GM21529 (cell line): ENCODE measurements at regions not wholly inside any gene's neighbourhood (a gene's known extent, or its start where the extent isn't known, plus 50 kb on each side); places are given as distances from the start of the nearest gene placed in this dataset.

Experiments used
- ATAC-seq: cut with Tn5 transposase; IDR thresholded peaks from one replicate; pipeline ENCODE4 v1.9.1; 2021; ENCODE audit not compliant: unreplicated experiment

DNA sequence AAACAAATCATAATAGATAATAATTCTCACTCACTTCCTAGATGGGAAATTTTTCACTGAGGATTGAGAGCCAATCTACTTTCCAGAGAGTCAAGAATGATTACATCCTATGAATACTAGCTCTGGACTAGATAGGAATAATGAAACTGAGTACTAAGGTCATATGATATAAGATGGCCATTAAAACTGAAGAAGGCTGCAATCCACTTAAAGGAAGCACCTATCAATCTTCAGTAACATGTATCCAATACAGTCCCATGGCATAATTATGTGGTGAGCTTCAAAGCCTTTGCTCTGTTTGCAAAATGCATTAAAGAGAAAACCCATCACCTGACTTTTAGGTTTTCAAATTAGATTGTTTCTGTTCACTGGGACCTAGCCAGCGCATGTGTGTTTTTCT lies 398.0 kb upstream of the MEIS1 start:
- ATAC-seq: no peak

DNA sequence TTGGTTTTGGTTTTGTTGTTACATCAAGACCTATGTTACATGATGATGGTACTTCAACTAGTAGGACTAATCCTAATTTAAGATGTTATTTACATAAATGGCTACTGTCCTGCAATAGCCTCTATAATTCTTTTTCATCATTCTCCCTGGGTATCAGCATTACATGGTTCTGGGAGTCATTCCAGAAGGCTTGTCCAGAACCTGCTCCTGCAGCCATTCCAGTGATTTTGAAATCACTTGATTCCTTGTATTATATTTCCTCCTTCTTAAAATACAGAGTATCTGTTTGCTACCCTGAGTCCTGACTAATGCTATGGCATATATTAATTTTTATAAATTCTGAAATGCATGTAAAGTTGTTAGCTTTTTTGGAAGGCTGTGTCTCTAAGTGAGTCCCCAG lies 400.5 kb upstream of the MEIS1 start:
- ATAC-seq: no peak

DNA sequence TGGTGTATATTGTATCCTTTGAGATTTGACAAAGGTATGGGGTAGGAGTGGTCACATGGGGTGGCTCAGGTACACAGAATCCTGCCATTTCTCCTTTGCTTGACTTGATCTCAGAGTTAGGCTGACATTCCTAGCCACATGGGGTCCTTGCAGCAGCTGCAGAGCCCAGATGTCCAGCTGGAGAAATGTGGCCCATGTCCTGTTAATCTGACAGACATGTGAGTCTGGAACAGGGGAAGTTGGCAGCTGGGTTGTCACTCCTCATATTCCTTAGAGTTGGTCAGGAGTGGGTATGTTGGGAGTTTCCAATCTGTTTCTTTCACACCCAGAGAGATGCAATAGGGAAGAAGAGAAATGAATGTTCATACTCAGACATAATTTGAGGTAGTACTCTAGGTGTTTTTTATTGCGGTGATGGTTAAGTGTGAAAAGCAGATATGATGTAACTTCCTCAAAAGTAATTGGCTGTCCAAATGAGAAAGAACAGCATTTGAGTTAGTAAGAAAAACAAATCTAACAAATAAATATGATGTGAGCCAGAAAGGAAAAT lies 402.6 kb upstream of the MEIS1 start:
- ATAC-seq: no peak

DNA sequence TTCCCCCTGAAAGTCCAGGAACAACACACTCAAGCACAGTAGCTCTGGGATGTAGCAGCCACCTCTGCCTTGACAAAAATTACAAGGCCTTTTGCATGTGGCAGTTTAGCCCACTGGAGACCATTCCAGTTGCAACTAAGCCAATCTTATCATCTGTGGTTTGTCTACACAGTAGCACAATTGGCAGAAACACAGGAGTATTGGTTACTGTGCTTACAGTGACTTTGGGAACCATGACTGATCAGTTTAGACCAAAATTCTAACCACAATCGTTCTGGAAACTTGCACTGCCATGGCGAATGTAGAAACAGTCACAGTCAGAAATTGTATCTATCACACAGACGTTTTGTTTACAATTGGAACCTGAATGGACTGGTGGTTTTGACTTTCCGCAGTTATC lies 403.7 kb upstream of the MEIS1 start:
- no peak for ATAC-seq

DNA sequence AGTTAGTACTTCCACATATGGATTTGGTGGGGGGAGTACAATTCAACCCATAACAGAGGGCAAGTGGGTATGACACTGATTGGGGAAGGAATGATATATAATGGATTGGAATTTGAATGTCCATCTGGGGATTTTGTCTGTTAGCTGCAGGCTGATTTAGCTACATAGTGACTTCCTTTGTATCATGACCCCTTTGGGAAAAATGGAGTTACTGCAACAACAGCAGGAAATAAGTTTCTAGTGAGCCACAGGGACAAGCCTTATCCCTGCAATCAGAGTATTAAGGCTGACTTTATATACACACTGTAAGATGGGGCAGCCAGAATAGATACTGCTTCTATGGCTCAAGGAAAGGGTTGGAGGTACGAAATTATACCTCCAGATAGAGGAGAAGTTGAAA lies 404.4 kb upstream of the MEIS1 start:
- no peak for ATAC-seq

DNA sequence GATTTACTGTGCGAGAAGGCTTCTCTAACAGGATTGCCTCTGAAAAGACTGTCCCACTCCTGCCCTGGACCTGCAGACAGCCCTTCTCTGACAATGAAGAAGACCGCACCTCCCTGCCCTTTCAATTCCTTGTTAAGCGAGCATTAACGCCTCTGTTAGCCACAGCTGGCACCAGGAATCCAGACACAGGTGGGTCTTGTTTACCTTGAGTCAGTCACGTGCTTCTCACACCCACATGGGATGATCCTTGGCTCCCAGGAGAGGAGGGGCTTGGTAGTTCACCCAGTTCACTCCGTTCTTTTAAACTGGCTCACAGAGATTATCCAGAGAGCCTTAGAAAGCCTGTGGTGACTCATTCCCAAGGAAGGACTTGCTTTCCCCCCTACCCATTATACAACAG lies 410.5 kb upstream of the MEIS1 start:
- ATAC-seq: no peak

DNA sequence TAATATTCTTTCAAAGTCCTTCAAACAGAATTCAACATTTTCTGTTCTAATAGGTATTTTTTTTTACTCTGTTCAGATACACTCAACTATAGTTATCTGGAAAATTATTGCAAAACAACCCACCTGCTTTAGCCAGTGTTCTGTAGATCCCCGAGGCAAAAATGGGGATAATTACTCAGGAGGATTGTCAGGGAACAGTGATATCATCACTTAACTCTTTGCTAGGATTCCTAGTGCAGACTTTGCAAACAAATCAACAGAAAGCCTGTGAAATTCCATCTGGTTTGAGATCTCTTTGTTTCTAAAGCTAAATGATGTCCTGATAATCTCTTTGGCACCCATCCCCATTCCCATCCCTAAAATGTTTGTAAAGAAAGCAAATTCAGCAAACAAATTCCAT lies 413.6 kb upstream of the MEIS1 start:
- no peak for ATAC-seq

DNA sequence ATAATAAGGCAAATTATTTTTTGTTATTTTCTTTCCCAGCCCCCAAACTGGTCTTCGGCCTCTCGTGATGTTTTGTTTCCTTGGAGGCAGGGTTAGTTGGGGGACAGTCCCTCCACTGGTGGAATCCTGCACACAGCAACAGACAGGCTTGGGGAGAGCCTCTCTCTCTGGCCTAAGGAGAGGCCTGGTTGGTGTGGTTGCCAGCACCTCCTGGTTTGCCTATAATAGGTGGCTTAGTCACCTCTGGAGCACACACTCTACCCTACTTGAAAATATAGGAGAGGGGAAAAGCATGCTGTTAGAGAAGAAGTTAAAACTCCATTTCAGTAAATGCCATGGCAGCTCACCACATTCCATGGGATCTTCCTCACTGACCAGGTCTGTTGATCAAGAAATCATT lies 417.2 kb upstream of the MEIS1 start:
- no peak for ATAC-seq

DNA sequence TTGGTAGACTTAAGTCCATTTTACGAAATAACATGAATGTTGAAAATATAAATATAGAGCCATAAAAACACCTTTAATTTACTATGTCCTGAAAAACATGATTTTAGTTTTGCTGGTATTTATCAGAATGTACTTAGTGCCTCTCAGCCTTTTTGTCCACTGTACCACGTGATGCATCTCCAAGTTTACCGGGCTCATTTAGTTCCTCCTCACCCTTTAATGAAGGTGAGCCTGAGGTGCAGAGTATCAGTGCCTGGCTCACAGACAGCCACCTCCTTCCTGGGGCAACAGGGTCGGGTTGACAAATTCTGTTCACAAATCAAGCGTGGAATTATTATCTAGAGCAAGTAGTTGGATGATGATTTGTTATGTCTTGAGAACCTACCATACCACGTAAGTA lies 420.5 kb upstream of the MEIS1 start:
- ATAC-seq: no peak

DNA sequence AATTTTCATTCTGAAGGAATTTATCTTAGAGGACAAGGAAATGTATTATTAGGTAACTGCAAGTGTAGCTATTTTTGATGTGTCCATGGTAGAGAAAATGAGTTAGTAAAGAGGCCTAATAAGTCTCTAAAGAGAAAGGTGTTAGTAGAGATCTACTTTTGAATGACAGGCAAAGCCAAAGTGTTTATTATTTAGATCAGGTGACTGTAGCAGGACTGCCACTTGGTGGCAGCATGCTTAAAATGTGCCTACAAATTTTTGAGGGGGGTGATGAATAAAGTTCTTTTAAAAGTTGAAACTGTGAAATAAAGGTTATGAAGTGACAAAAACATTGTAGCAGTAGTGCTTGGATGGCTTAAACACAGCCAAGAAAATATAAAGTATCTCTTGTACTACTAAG lies 421.5 kb upstream of the MEIS1 start:
- ATAC-seq: no peak

DNA sequence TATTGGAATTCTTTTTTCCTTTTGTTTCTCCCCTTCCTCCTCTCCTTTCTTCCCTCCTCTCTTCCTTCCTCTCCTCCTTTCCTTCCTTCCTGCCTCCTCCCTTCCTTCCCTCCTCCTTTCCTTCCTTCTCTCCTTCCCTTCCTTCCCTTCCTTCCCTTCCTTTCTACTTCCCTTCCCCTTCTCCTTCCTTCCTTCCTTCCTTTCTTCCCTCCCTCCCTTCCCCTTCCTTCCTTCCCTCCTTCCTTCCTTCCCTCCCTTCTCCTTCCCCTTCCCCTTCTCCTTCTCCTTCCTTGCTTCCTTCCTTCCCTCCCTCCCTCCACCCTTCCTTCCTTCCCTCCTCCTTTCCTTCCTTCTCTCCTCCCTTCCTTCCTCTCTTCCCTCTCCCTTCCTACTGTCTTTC lies 431.0 kb upstream of the MEIS1 start:
- ATAC-seq: no peak

DNA sequence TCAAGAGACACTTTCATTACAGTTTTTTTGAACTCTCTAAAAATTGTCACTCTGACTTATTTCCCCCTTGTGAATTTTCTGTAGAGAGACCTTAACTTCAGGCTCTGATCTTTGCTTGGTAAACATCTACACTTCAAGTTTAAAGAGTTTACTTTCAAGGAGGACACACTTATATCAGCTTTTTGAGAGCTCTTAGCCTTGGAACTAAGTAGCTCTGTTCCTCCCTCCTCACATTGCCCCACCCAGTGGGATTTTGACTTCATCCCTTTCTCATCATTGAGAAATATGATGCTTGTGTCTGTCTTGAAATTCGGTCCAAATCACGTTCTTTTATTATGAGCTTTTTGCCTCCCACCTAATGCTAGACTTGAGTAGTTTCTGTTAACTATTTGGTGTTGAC lies 433.4 kb upstream of the MEIS1 start:
- ATAC-seq: no peak

DNA sequence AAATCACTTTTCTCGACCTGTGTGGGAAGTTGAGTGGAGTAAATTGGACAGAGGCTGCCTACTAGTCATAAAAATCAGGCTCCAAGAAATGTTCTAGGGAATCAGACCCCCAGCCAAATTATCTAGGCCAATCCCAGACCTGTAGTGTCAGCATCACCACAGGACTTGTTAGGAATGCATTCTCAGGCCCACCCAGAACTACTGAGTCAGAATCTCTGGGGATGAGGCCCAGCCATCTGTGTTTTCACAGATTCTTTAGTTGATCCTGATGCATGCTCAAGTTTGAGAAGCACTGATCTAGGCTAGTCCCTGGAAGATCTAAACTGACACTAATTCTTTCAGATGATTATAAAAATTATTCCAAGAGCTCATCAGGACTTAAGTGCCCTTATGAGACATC lies 434.0 kb upstream of the MEIS1 start:
- ATAC-seq: no peak

DNA sequence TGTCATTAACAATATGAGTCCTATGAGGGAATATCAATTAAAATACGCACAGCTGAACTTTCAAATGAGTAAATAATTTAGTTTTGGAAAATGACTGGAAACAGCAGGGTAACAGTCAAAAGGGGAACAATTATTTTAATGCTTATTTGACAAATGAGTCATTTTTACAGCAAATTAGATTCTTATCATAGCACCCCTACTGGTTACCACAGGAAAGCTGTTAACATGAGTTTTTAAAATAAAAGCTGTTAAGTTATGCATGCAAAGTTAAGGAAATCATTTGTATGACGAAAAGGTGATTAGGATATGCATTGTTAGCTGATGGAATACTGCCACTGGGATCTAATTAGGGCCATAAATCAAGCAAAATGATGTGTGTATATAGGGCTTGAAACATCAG lies 435.1 kb upstream of the MEIS1 start:
- ATAC-seq: no peak

DNA sequence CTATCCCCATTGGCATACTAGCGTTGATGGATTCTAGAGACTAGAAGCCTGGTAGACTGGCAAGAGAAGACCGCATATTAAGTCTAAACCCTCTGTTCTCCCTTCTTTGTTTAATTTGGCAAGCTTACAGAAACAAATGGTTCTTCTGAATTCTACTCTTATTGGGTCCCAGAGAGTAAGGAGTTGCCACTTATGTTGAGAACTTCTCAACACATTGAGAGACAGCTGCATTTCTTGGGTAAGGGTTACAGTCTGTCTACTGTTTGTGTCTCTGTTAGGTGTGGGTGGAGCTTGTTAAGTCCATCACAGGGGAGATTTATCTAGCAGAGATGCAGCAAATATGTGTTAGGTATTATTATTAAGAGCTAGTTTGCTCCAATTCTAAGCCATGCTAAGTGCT lies 435.8 kb upstream of the MEIS1 start:
- no peak for ATAC-seq

DNA sequence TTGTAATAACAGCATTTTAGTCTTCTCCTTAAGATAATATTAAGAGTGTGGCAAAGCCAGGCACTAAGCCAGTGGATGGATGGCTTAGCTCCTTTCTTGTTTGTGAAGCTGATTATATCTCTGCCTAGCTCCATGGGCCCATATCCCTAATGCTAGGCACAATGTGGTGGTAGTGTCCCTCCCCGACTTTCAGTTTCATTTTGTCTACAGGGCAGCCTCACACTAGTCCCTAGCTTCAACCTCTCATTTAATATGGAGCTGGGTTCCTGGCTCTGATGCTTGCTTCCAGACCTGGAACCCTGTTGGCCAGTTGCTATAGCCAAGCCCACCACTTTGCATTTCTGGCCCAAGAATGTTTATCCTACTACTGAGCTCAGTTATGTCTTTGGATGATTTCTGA lies 437.0 kb upstream of the MEIS1 start:
- no peak for ATAC-seq

DNA sequence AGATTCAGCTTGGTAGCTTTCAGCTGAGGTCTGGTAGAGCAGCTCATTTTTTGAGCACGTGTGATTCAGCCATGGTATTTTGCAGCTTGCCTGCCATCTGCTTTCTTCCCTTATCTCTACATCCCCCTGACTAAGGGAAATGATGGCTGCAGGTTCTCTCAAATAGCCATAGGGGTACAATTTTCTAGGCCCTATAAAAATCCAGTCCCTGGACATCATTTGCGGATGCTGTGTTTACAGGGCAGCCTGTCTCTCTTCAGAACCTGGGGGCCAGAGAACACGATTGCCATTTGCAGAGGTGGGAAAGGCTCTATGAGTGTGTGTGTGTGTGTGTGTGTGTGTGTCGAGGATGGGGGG lies 442.7 kb upstream of the MEIS1 start:
- no peak for ATAC-seq

DNA sequence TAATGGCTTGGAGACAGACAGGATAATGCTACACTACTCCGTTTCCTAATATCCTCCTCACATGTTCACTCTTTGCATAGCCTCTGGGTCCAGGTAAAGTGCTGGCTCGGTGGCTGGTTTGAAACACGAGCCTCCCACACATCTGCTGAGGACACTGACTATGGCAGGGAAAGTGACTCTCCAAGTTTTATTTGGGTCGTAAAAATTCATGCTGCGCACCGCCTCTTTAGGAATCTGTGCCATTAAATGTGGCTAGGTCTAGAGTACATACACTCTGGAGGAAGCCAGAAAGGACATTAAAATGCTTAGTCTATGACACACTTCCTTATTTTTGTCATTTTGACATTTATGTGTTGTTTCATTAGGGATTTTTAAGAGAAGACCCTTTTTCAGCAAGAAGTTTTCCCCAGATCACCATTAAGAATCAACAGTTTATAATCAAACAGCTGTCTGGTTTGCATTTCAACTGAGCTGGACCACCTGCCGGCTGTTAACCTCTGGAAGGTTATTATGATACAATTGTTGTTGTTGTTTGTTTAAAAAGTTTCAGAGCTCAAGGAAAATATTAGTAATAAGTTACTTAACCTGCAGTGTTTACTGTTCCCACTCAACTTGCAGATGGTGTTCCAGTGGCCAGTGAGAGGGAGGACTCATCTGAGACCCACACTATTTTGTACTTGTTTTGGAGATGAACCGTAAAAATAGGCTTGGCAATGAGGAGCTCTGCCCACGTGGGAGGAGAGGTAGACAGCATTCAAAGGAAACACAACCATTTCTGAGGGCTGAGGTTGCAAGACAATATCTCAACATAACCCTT lies 443.3 kb upstream of the MEIS1 start:
- ATAC-seq: no peak

DNA sequence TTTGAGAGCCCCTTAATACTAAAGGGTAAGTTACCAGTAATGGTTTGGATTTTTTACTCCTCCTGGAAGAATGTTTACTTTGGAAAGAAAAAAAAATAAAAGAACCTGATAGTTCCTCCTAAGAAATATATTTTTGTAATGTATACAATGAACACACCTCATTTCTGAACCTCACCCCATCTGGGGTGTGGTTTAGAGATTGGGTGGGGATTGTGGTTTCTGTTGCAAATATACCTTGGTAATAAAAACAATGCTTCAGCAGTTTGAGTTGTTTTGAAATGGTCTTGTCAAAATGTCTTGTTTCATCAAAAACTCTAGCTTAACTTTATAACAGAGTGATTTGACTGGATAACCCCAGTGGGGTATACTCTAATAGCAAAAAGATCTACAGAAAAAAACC lies 448.9 kb upstream of the MEIS1 start:
- no peak for ATAC-seq

DNA sequence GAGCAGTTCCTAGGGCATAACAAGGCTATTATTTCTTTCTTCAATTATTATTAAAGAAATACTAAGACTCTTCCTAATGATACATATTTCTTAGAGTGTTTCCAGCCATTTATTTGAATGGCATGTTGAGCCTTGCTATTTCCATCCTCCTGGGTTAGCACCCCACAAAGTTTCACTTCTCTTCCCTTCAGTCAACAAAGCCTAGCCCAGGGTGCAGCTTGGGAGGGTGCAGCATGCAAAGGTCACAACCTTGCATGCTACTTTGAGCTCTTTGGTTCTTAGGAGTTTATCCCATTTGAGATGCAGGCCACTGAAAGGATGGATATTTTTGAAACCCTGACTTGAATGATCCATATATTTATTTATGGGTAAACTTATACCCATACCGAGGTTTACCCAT lies 454.4 kb upstream of the MEIS1 start:
- ATAC-seq: no peak

DNA sequence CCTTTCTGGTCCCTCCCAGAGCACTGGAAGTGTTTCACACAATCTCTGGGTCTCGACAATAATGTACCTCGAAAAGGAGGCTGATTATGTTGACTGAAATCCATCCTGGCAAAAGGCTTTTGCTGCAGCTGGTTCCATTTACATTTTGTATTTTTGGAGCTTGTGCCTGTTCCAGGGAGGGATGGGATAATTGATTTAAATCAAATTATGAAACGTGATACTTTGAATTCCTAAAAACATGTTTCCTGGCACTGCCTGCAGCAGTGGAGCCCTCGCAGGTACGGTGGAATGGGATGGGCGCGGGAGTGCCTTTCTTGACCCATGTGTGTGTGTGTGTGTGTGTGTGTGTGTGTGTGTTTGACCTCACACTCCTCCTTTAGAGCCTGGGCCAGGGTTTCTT lies 455.5 kb upstream of the MEIS1 start:
- no peak for ATAC-seq

DNA sequence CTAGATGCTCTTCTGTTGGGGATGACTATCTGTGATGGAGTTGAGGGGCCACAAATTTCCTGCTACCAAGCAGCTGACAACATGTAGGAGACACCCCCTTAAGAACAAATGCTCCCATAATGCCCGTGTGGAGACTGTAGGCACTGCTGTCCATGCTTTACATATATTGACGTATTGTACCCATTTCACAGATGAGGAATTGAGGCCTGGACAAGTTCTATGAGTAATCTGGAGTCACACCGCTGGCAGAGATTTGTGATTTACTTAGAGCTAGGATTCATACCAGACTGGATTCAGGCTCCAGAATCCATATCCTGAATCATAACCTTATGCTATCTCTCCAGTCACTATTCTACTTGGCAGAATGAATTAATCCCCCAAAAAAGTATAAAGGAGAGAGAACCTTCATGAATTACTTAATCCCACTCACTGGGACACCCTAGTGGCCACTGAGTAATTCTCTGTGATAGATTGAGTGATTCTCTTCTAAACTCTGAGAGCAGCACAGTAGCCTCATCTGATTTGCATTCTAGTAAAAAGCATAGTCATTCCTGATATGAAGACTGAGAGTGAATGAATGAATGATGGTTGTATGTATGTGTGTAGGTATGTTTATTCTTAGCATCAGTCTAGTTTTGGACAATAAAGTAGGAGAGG lies 460.7 kb upstream of the MEIS1 start:
- ATAC-seq: no peak

DNA sequence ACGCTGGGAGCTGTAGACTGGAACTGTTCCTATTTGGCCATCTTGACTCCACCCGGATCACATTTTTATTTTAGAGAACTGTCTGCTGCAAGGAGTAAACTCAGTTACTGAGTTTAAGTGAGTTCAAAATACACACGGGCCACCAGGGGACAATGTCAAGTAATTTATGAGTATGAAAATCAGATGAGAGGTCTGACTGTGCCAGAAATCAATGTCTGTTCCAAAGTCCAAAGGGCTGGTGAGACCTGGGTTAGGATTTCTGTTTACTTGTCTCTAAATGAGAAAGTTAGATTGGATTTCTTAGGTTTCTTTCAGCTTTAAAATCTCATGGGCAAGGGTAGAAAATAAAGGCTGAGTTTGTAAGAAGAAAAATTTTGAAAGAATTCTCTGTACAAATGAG lies 465.8 kb upstream of the MEIS1 start:
- no peak for ATAC-seq
